ENCODE measurements at regions not wholly inside any gene's neighbourhood (a gene's known extent, or its start where the extent isn't known, plus 50 kb on each side); places are given as distances from the start of the nearest gene placed in this dataset.
"Not testable (repeated sequence)": the region's sequence is repeated elsewhere in the genome, so short reads cannot be mapped to it uniquely, and the experiment has no call there.

GRCh38 chr5:120330558-120330957, 133.5 kb upstream of the PRR16 start:
- Histone ChIP-seq H3K27ac (no peak overlapping the region), H3K4me1 (no peaks in the 10 kb centered on the region), H3K9me3 (no peaks in the 10 kb centered on the region), H3K27me3 (no peaks in the 10 kb centered on the region), H3K36me3 (no peaks in the 10 kb centered on the region), H3K4me3 (no peak overlapping the region)
- no peak for TF ChIP-seq CTCF (IDR thresholded peaks at IDR 0.05)
- TF ChIP-seq POLR2A (IDR thresholded peaks at IDR 0.05), result no peak
- DNase-seq, result no peak
- intact Hi-C loops (cut with DNase I; ENCODE audit: low total_unique reads), result no loop called here

- H3K36me3 ChIP-seq, result no peaks in the 10 kb centered on the region
- no peak overlapping the region for H3K4me3 ChIP-seq
- no peak overlapping the region for H3K27ac ChIP-seq
- intact Hi-C loops (cut with DNase I; ENCODE audit: low total_unique reads), result no loop called here
- no peaks in the 10 kb centered on the region for H3K4me1 ChIP-seq
- no peaks in the 10 kb centered on the region for H3K9me3 ChIP-seq
- H3K27me3 ChIP-seq, result no peaks in the 10 kb centered on the region
- TF ChIP-seq POLR2A (IDR thresholded peaks at IDR 0.05) (no peak), CTCF (IDR thresholded peaks at IDR 0.05) (no peak)
- DNase-seq, result no peak
These were observed 119.9 kb upstream of the PRR16 start for GRCh38 chr5:120344181-120344580.

GRCh38 chr5:120345947-120346346, 118.2 kb upstream of the PRR16 start:
- no peak overlapping the region for H3K27ac ChIP-seq
- no peak for DNase-seq
- intact Hi-C loops (cut with DNase I; ENCODE audit: low total_unique reads), result no loop called here
- TF ChIP-seq CTCF (IDR thresholded peaks at IDR 0.05) (no peak), POLR2A (IDR thresholded peaks at IDR 0.05) (no peak)
- no peak overlapping the region for H3K4me3 ChIP-seq
- H3K4me1 ChIP-seq, result no peaks in the 10 kb centered on the region
- no peaks in the 10 kb centered on the region for H3K36me3 ChIP-seq
- H3K27me3 ChIP-seq, result no peaks in the 10 kb centered on the region
- H3K9me3 ChIP-seq, result peaks cover 0 to under 1% of the 10 kb centered on the region in 2 donors

GRCh38 chr5:120351071-120351470, 113.0 kb upstream of the PRR16 start:
- H3K36me3 ChIP-seq; H3K27me3 ChIP-seq; H3K27ac ChIP-seq; H3K4me1 ChIP-seq; intact Hi-C loops (cut with DNase I; ENCODE audit: low total_unique reads); H3K9me3 ChIP-seq; DNase-seq; H3K4me3 ChIP-seq: not testable (repeated sequence)

GRCh38 chr5:120354126-120354525, 110.0 kb upstream of the PRR16 start:
- H3K9me3 ChIP-seq, result peaks cover 0 to 4% of the 10 kb centered on the region in 2 donors
- no peak for DNase-seq
- no peak overlapping the region for H3K27ac ChIP-seq
- no peaks in the 10 kb centered on the region for H3K4me1 ChIP-seq
- H3K27me3 ChIP-seq, result no peaks in the 10 kb centered on the region
- H3K4me3 ChIP-seq, result no peak overlapping the region
- TF ChIP-seq CTCF (IDR thresholded peaks at IDR 0.05) (no peak), POLR2A (IDR thresholded peaks at IDR 0.05) (no peak)
- H3K36me3 ChIP-seq, result no peaks in the 10 kb centered on the region
- intact Hi-C loops (cut with DNase I; ENCODE audit: low total_unique reads), result no loop called here

GRCh38 chr5:120358949-120359348, 105.2 kb upstream of the PRR16 start:
- Histone ChIP-seq H3K27me3 (no peaks in the 10 kb centered on the region), H3K4me1 (no peaks in the 10 kb centered on the region), H3K9me3 (no peaks in the 10 kb centered on the region), H3K4me3 (no peak overlapping the region), H3K36me3 (no peaks in the 10 kb centered on the region), H3K27ac (no peak overlapping the region)
- DNase-seq, result no peak
- TF ChIP-seq CTCF (IDR thresholded peaks at IDR 0.05) (no peak), POLR2A (IDR thresholded peaks at IDR 0.05) (no peak)
- intact Hi-C loops (cut with DNase I; ENCODE audit: low total_unique reads), result no loop called here

Data from uterus (tissue), 3 donors.